Body of pancreas (tissue), 4 donors: ENCODE measurements at regions not wholly inside any gene's neighbourhood (a gene's known extent, or its start where the extent isn't known, plus 50 kb on each side); places are given as distances from the start of the nearest gene placed in this dataset.

Experiments
- POLR2A ChIP-seq, 3 donors: fragments of 450-650 bp; IDR thresholded peaks; one replicate each; pipeline ENCODE4 v1.6.1; 2016; ENCODE audit warnings: antibody characterized with exemption in 3 of 3, mild to moderate bottlenecking in 2 of 3
- TF ChIP-seq, protein P1 (sequence below), 7 experiments: fragments of 450-650 bp in 4 of 7; fragments of 200-600 bp in 3 of 7; sonication (generic) in 3 of 7; IDR thresholded peaks; one replicate each; pipeline ENCODE4 v1.5.1; 2016 to 2019; ENCODE audit warnings: antibody characterized with exemption in 7 of 7

DNA sequence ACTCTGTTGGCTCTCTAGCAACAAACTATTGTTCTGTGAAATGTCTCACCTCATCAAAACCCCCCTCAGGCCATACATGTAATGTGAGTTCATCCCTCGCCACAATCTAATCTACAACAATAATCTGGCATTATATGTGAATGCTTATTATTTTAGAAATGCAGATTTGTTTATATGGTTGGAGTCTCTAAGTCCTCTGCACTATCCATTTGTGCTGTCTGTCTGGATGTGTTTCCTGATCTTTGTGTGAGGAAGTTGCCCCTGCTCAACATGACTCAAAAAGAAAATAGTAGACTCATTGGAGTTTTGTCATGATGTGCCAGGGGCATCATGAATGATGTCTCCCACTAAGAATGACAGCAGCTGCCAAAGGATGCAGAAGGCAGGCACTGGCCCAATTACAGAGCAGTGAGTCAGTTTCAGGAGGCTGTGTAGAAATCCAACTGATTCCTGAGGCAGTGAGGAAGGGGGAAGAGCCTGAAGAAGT is 161.6 kb upstream of the PDZRN3 start:
- TF ChIP-seq, protein P1, sequence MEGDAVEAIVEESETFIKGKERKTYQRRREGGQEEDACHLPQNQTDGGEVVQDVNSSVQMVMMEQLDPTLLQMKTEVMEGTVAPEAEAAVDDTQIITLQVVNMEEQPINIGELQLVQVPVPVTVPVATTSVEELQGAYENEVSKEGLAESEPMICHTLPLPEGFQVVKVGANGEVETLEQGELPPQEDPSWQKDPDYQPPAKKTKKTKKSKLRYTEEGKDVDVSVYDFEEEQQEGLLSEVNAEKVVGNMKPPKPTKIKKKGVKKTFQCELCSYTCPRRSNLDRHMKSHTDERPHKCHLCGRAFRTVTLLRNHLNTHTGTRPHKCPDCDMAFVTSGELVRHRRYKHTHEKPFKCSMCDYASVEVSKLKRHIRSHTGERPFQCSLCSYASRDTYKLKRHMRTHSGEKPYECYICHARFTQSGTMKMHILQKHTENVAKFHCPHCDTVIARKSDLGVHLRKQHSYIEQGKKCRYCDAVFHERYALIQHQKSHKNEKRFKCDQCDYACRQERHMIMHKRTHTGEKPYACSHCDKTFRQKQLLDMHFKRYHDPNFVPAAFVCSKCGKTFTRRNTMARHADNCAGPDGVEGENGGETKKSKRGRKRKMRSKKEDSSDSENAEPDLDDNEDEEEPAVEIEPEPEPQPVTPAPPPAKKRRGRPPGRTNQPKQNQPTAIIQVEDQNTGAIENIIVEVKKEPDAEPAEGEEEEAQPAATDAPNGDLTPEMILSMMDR (IDR thresholded peaks at IDR 0.05): no peak
- TF ChIP-seq POLR2A (IDR thresholded peaks at IDR 0.05): no peak
